ENCODE measurements at regions not wholly inside any gene's neighbourhood (a gene's known extent, or its start where the extent isn't known, plus 50 kb on each side); places are given as distances from the start of the nearest gene placed in this dataset.

GRCh38 chr21:20814090-20814489 lies 184.1 kb upstream of the NCAM2 start:
- Histone ChIP-seq H3K4me3 (ENCODE audit: low read depth, low read length, poor library complexity, severe bottlenecking) (no peak overlapping the region), H3K9me2 (ENCODE audit: insufficient read depth, low read length) (no peaks in the 10 kb centered on the region), H3K9me3 (ENCODE audit: low read length) (peaks cover 25% of the 10 kb centered on the region; the same call in 1 of the 2 replicates), H3K27ac (ENCODE audit: low read depth, low read length, poor library complexity, severe bottlenecking) (no peak overlapping the region), H3K4me2 (ENCODE audit: low read length) (no peak overlapping the region), H3K79me2 (ENCODE audit: insufficient read depth, low read depth, low read length) (no peaks in the 10 kb centered on the region), H3K4me1 (ENCODE audit: insufficient read depth, low read length, poor library complexity, severe bottlenecking) (no peaks in the 10 kb centered on the region), H3K36me3 (ENCODE audit: insufficient read depth, low read length) (no peaks in the 10 kb centered on the region), H4K20me1 (ENCODE audit: insufficient read depth, low read length) (no peaks in the 10 kb centered on the region), H2AFZ (ENCODE audit: low read length) (no peak overlapping the region)
- BruUV-seq (replicated peaks): no TSS peak
- intact Hi-C loops (cut with micrococcal nuclease; ENCODE audit: unreplicated experiment): no loop called here
- TF ChIP-seq CTCF (conservative IDR thresholded peaks at IDR 0.05; ENCODE audit: low read length) (no peak), EZH2phosphoT487 (IDR thresholded peaks at IDR 0.05; ENCODE audit: borderline replicate concordance, low read depth, low read length) (no peak)
- DNase-seq (ENCODE audit: low spot score): no peak
- POLR2A ChIA-PET: interaction anchor here (0.6 kb wide), 1 partner anchor 161 kb away, joined by 4 read pairs; no protein-coding TSS in a partner anchor
- CTCF ChIA-PET (ENCODE audit: unreplicated experiment): no interaction called here

GRCh38 chr21:20822666-20823065 lies 175.5 kb upstream of the NCAM2 start:
- no peaks in the 10 kb centered on the region for H3K4me1 ChIP-seq (ENCODE audit: insufficient read depth, low read length, poor library complexity, severe bottlenecking)
- H4K20me1 ChIP-seq (ENCODE audit: insufficient read depth, low read length): no peaks in the 10 kb centered on the region
- no peaks in the 10 kb centered on the region for H3K36me3 ChIP-seq (ENCODE audit: insufficient read depth, low read length)
- BruUV-seq (replicated peaks): no TSS peak
- no peak overlapping the region for H2AFZ ChIP-seq (ENCODE audit: low read length)
- DNase-seq (ENCODE audit: low spot score): no peak
- ChIA-PET CTCF (ENCODE audit: unreplicated experiment) (no interaction called here), POLR2A (no interaction called here)
- intact Hi-C loops (cut with micrococcal nuclease; ENCODE audit: unreplicated experiment): no loop called here
- H3K79me2 ChIP-seq (ENCODE audit: insufficient read depth, low read depth, low read length): no peaks in the 10 kb centered on the region
- H3K27ac ChIP-seq (ENCODE audit: low read depth, low read length, poor library complexity, severe bottlenecking): no peak overlapping the region
- no peak for TF ChIP-seq CTCF (conservative IDR thresholded peaks at IDR 0.05; ENCODE audit: low read length)
- TF ChIP-seq EZH2phosphoT487 (IDR thresholded peaks at IDR 0.05; ENCODE audit: borderline replicate concordance, low read depth, low read length): no peak
- H3K4me2 ChIP-seq (ENCODE audit: low read length): no peak overlapping the region
- no peaks in the 10 kb centered on the region for H3K9me2 ChIP-seq (ENCODE audit: insufficient read depth, low read length)
- H3K9me3 ChIP-seq (ENCODE audit: low read length): peaks cover 17% of the 10 kb centered on the region
- no peak overlapping the region for H3K4me3 ChIP-seq (ENCODE audit: low read depth, low read length, poor library complexity, severe bottlenecking)

GRCh38 chr21:20852866-20853265 lies 145.3 kb upstream of the NCAM2 start:
- H3K9me2 ChIP-seq (ENCODE audit: insufficient read depth, low read length): no peaks in the 10 kb centered on the region
- no peak for DNase-seq (ENCODE audit: low spot score)
- ChIA-PET CTCF (ENCODE audit: unreplicated experiment) (no interaction called here), POLR2A (no interaction called here)
- no peak overlapping the region for H3K4me3 ChIP-seq (ENCODE audit: low read depth, low read length, poor library complexity, severe bottlenecking)
- H3K4me1 ChIP-seq (ENCODE audit: insufficient read depth, low read length, poor library complexity, severe bottlenecking): no peaks in the 10 kb centered on the region
- no peaks in the 10 kb centered on the region for H4K20me1 ChIP-seq (ENCODE audit: insufficient read depth, low read length)
- no peak for TF ChIP-seq CTCF (conservative IDR thresholded peaks at IDR 0.05; ENCODE audit: low read length)
- no peak for TF ChIP-seq EZH2phosphoT487 (IDR thresholded peaks at IDR 0.05; ENCODE audit: borderline replicate concordance, low read depth, low read length)
- no peak overlapping the region for H3K27ac ChIP-seq (ENCODE audit: low read depth, low read length, poor library complexity, severe bottlenecking)
- no peak overlapping the region for H2AFZ ChIP-seq (ENCODE audit: low read length)
- no peak overlapping the region for H3K4me2 ChIP-seq (ENCODE audit: low read length)
- H3K9me3 ChIP-seq (ENCODE audit: low read length): peaks cover 25% of the 10 kb centered on the region; the same call in 1 of the 2 replicates
- BruUV-seq (replicated peaks): no TSS peak
- no peaks in the 10 kb centered on the region for H3K79me2 ChIP-seq (ENCODE audit: insufficient read depth, low read depth, low read length)
- intact Hi-C loops (cut with micrococcal nuclease; ENCODE audit: unreplicated experiment): no loop called here
- H3K36me3 ChIP-seq (ENCODE audit: insufficient read depth, low read length): no peaks in the 10 kb centered on the region

Data from OCI-LY7 (cell line).